ENCODE measurements at regions not wholly inside any gene's neighbourhood (a gene's known extent, or its start where the extent isn't known, plus 50 kb on each side); places are given as distances from the start of the nearest gene placed in this dataset.
"Not testable (repeated sequence)": the region's sequence is repeated elsewhere in the genome, so short reads cannot be mapped to it uniquely, and the experiment has no call there.

DNA sequence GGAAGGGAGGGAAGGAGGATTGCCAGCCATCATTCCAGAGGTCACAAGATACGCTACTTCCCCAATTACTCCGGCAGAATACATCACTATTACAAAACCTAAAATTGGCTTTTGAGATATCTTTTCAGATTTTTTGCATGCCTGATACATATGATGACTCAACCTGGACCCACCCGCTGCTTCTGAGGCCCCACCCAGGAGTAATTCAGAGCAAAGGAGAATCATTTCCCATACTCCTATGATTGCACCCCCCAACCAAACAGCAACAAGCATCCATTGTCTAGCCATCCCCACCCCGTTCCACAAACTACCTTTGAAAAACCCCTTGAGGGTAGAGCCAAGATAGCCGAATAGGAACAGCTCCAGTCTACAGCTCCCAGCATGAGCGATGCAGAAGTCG is 163.5 kb upstream of the GJE1 start:
- no peak for DNase-seq

DNA sequence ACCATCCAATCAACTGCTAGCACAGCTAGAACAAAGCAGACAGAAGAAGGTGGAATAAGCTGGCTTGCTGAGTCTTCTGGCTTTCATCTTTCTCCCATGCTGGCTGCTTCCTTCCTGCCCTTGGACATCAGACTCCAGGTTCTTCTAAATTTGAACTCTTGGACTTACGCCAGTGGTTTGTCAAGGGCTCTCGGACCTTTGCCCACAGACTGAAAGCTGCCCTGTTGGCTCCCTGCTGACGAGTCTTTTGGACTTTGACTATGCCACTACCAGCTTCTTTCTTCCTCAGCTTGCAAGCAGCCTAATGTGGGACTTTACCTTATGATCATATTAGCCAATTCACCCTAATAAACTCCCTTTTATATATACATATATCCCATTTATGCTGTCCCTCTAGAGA is 164.1 kb upstream of the GJE1 start:
- no peak for DNase-seq

DNA sequence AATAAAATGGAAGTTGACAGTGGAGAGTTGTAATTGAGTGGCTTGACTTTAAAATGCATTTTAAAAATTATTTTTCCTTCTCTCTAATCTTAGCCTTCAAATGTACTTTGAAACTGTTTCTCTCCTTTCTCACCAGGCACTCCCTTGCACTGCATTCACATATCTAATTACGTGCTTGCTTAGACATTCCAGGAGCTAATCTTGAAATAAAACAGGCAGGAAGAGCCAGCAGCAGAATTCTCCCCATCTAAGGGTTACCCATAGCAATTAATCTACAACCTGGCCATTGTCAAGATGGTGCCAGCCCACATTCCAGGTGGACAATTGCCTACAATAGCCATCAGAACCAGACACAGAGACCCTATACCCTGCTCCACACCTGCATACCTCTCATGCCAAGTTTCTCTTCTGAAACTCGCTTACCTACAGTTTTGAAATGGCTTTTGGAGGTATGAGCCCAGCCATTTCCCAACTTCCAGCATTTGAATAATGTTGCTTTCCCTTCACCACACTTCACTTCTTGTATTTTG is 167.6 kb upstream of the GJE1 start:
- no peak for DNase-seq

DNA sequence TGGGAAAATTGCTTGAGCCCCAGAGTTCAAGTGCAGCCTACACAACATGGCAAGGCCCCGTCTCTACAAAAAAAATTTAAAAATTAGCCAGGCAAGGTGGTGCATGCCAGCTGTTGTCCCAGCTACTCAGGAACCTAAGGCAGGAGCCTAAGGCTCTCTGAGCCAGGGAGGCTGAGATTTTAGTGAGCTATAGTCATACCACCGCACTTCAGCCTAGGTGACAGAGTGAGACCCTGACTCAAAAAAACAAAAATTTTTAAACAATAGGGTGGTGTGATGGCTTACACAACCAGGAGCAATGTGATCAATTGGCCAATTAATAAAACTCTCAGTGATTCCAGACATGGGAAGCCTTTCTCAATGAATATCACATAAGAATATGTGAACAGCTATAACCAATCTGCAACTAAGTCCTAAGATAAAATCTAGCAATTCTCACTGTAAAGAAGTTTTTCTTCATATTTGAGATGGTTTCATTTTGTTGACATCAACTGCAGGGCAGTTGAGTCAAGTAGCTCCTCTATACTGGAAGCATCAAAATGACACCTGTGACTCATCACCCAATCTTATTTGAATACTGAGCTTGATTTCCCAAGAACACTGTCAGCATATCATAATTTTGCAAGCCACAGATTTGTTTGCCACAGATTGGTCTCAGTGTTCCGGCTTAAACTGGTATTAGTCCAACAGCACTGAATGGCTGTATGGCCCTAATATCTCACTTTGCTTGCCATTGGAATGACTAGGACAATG is 169.0 kb upstream of the GJE1 start:
- no peak for DNase-seq

DNA sequence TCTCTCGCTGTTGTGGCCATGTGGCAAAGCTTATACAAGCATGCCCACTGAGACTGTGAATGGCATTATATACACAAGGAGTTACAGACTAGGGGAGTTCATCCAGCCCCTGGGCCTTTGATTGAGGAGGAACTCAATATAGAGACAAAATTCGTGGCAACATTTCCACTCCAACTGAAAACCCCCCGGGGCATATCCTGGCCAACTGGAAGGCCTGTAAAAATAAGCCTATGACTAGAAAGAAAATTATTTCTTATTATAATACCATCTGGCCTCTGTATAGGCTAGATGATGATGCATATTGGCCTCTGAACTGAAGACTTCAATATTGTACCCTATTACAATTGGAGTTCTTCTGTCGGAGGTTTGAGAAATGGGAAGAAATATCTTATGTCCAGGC is 175.5 kb upstream of the GJE1 start:
- DNase-seq = no peak

DNA sequence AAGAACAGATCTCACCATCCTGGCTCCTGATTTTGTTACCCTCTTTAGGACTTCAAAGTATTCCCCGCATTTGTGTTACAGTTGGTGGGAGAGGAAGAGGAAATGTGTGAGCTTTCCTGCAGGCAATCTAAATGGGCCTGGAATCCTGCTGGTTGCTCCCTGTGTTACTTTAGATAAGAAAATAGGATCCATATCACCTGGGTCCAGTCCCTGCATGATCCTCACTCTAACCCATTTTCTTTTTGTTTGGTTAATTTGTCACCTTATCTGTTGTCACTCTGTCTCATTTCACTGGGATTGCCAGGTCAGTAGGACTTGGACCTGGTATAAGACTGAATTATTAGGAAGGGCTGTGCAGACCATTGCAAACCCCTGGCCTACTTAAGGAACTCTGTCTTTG is 175.9 kb upstream of the GJE1 start:
- no peak for DNase-seq

DNA sequence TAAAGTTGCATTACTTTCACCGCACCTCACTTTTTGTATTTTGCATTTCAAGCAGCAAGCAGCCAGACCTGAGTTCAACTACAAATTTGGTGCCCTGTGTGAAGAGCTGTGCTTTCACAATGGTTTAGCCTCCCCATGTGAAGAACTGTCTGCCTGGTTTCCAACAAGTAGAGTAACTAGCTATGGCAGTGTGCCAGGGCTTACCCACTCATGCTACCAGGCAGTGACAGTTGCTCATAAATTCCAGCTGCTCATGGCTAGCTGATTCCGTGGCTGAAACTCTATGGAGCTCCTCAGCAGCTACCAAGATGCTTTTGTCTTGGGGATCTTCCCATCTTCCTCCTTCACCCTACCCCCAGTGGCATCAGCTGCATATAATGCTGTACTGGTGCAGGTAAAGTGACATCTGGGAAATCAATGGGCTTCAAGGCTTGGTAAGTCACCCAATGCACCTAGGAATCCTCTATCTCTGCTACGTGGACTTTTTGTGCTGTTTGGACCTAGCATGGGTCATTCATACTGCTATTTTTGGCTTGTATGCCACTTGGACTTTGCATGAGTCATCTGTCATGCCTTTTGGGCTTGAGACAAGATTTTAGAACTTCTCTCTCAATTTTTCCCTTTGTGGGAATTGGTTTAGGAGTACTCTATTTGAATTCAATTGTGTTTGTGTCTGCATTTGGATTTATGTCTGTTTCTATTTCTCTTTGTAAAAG is 176.5 kb upstream of the GJE1 start:
- DNase-seq = no peak

DNA sequence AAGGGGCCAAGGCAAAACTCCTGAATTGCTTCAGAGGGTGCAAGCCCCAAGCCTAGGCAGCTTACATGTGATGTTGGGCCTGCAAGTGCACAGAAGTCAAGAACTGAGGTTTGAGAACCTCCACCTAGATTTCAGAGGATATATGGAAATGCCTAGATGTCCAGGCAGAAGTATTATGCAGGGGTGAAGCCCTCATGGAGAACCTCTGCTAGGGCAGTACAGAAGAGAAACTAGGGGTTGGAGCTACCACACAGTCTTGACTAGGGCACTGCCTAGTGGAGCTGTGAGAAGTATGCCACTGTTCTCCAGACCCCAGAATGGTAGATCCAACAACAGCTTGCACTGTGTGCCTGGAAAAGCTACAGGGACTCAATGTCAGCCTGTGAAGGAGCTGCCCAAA is 179.7 kb upstream of the GJE1 start:
- DNase-seq = no peak

DNA sequence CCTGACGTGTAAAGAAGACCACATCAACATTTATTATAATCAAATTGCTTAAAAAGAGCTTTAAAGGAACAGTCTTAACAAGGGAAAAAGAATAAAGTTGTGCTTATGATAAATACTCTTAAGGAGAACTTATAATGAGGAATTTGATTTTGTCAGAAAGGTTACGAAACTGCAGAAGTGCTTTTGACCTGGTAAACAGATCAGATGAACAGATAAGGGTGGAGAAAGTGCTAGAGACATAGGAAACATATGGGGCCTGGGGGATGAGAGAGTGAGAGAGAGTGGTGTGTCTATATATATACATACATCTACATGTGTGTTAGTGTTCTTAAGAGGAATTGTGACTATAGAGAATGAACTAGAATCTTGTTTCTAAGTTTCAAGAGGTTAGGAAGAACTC is 186.2 kb upstream of the GJE1 start:
- DNase-seq = no peak

DNA sequence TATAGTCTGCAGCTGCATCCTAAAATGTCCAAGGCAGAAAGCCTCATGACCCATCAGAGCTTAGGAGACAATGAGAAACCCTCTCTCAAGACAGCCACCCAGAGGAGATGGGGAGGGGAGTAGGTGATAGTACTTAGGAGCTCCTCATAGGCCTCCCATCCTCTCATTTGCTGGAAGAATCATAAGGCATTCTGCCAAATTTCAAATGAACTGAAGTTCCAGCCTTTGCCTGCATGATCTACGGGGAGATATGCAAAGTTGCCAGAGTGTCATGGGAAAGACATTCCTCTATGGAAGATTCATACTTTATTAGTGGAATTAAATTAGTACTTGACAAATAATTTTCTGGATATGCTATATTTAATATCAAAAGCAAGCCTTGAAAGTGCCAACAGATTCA is 194.1 kb upstream of the GJE1 start:
- no peak for DNase-seq

DNA sequence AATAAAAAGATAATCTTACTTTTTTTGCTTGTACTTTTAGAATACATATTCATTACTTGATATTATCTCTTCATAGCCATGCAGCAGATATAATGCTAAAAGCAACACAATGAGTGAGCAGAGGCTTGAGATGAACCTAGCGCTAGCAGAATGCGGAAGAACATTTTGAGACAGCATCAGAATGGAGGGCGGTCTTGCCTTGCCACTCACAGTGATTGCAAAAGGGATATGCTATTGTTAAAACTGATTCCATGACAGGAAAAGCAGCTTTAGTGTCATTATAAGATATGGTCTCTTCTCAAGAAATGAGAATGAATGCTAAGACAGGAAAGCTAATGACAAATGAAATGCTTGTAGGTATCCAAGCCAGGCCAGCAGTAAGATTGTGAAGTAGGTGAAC is 200.0 kb upstream of the GJE1 start:
- DNase-seq = no peak

DNA sequence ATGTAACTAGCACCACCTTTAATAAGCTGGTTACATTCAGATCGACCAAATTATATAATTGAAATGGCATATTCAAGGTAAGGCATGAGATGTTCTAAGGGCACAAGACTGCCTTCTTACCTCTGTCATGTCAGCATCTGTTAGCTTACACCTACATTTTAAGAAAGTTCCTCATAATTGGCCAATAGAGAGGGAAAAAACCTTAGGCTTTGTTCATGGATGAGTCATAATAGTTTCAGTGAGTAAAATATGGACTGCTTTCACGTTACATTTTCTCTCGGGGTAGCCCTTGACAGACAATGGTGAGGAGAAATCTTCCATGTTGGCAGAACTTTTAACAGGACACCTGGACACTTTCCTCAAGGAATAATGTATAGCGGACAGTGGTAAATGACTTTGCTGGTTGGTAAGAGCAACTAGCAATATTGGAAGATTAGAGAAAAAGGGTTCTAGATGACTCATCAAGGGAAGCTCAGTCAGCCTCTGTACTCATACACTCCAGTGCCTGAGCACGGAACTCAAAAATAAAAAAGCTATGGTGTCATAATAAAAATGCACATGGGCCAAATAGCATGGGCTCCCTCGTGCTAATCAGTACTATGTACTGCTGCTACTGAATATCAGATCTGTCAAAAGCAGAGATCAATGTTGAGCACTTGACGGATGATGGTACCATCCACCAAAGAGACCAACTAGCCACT is 206.4 kb upstream of the GJE1 start:
- DNase-seq = not testable (repeated sequence)

DNA sequence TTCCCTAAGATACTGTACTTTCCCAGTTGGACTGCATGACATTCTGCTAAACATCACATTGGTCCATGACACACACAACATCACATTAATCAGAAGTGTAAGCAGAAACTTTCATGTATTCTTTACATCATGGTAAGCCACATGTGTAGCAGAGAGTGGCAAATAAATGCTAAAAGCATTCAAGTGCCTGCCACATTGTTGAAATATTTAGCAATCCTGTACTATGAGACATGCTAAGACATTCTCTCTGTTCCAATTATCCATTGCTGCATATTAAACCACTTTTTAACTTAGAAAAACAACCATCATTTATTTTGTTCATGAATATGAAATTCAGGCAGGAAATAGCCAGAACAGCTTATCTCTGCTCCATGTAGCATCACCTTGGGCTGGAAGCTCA is 207.7 kb upstream of the GJE1 start:
- DNase-seq = no peak

DNA sequence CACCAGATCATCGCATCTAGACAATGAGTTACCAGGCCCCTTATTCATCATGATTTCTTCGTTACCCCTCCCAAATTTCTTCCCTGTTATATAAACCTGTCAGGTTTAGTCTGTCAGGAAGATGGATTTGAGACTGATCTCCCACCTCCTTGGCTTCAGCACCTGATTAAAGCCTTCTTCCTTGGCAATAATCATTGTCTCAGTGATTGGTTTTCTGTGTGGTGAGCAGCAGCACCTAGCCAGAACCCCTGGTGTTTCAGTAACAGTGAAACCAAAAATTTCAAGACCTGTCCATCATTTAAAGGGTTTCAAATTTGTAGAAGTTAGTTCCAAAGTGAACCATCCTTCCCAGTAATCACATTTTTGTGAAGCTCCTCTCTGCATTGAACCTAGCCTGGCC is 209.8 kb upstream of the GJE1 start:
- no peak for DNase-seq

DNA sequence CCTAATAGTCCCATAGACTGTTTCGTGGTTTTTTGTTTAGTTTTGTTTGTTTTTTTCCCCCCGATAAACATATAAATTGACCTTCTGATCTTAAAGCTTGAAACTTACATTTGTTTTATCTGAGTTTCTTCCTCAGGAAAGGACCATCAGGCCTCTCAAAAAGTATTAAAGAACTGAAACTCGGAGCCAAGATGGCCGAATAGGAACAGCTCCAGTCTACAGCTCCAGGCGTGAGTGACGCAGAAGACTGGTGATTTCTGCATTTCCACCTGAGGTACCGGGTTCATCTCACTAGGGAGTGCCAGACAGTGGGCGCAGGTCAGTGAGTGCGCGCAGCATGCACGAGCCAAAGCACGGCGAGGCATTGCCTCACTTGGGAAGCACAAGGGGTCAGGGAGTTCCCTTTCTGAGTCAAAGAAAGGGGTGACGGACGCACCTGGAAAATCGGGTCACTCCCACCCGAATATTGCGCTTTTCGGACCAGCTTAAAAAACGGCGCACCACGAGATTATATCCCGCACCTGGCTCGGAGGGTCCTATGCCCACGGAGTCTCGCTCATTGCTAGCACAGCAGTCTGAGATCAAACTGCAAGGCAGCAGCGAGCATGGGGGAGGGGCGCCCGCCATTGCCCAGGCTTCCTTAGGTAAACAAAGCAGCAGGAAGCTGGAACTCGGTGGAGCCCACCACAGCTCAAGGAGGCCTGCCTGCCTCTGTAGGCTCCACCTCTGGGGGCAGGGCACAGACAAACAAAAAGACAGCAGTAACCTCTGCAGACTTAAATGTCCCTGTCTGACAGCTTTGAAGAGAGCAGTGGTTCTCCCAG is 215.8 kb upstream of the GJE1 start:
- not testable (repeated sequence) for DNase-seq

DNA sequence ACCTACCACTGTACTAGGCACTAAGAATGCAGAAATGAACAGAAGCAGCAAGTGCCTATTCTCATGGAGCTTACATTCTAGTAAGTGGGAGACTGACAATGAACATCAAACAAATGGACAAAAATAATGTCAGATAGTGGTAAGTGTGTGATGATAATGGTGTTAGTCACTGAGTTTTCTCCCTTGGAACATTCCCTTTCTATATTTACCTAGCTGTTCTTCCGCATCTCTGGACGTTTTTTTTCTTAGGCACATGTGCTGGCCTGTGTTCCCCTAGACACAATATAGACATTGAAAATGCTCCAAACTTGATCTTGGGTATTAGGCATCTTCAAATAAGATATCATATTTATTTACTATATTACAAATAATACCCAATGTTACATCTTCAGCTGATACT is 218.1 kb upstream of the GJE1 start:
- no peak for DNase-seq

DNA sequence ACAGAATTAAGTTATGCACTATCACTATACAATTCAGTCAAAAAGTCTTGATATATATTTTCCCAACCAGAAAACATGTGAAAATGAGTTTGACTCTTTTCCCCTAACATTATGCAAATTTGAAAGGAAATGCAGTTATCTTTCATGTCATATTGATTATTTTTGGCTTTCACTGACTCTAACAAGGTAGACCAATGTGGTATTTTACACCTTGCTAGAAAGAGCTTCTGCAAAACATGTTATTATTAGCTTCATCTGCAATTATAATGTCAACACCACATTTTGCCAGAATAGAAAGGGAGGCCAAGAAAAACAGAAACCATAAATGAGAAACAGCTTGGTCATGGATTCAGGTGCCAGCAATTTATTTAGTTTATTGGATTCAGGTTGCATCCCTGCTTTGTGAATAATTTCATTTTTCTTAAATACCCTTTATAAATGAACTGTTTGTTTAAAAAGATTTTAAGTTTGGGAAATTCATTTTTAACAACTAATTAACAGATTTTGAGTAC is 226.1 kb upstream of the GJE1 start:
- no peak for DNase-seq

DNA sequence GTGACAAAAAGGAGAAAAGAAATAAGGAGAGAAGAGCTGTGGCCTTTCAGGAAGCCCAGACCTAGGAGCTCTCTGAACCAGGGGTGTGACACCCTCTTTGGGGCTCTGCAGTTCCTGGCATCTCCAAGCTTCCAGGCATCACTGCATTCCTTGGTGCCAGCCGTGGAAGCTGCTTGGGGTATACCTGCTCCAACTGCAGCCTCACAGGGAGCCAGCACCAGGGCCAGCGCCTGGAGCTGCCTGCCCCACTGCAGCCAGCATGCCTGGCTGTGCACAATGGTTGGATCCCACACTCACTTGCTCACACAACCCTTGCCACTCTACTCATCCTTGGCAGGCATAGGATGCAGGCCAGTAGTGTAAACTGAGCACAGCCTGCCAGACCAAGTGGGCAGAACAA is 242.1 kb upstream of the GJE1 start:
- DNase-seq = no peak

DNA sequence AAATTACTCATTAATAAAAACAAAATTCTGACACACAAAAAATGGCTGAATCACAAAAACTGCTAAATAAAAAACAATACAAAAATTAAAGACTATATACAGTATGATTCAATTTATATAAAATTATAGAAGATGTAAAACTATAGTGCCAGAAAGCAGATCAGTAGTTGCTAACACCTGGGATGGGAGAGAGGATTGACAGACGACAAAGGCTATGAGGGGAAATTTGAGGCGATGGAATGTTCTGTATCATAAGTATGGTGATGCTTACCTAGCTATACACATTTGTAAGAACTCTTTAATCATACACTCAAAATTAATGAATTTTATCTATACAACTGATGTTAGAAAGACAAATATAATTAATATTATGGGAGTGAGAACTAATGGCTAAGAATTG is 247.9 kb upstream of the GJE1 start:
- DNase-seq = no peak

DNA sequence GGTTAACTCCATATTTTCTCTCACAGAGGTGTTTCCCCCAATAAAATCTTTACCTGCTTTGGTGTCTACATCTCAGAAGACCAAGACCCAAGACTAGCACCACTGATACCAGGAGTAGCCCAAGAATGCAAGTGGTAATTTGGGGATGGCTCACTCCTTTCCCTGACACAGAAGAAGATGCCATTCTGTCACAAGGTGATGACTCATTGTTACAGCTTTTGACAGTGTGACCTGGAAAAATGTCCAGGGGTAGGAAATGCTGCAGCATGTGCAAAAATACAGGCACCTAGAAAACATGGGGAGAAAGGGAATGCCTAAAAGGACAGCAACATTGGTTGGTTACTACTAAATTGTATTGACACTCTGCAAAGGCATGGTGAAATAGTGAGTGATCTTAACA is 254.0 kb upstream of the GJE1 start:
- no peak for DNase-seq

DNA sequence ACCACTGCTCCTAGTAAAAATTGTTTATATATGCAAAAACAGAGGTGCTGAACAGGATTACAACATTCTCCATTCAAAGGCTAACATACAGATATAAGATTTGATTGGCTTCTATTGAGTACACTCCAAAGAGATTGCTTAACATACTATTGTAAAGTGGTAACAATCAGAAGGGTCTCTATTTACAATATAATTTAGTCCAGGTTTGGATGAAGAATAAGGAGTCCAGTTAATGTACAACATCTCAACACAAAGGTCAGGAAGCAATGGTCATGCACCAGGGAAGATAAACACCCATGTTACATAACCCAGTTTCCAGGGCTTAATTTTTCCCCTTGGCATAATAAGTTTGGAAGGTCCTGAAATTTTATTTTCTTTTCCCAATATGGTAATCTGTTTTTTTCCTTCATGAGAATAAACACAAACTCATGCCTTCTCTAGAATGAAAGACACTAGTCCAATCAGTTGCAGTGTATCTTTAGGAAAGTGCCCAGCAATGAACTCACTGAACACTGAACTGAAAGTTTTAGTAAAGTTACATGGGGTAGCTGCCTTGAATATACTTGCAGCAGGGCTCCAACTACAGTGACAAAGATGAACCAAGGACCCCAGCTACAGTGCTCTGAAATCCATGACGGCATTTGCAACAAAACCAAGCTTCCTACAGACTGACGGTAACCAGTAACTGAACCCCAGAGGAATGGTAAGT is 255.3 kb upstream of the GJE1 start:
- DNase-seq = no peak

DNA sequence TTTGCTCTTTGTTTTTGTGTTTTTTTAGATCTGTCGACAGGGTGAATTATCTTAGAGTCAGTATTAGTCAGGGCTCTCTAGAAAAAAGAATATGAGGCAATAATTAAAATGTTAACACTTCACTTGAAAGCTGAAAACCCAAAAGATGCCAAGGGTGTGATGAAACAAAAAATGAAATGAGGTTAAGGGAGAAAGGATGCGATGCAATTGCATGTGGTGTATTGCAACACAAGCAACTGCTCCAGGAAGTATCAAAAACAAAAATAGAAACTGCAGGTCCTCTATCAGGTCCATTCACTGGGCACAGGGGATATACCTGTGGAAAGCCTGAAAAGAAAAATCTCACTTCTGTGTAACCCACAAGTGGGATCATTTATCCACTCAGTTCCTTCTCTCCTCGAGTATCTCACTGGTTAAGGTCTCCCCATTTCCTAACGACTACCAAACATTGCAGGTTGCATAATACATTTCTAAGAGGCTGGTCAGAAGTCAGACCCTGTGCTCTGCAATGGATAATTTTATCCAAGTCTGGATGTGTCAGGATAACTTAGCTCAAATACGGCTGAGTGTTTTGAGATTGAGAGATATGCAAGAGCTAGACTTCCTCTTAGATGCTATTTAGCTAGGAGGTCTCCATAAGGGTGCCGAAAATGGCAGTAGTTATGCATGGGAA is 257.7 kb upstream of the GJE1 start:
- DNase-seq = peak; percentile 56

Data from SIG-M5 (cell line).